B cell (primary cell): ENCODE measurements at regions not wholly inside any gene's neighbourhood (a gene's known extent, or its start where the extent isn't known, plus 50 kb on each side); places are given as distances from the start of the nearest gene placed in this dataset.

Source experiments
- ATAC-seq: fragments of 200-7000 bp; cut with Tn5 transposase; one replicate; pipeline ENCODE4 v1.10.0; 2021; ENCODE audit warnings: low read depth, mild to moderate bottlenecking, moderate number of reproducible peaks, moderate library complexity
- CTCF ChIA-PET: fragments of 350-600 bp; sonication (Branson Sonifier 250); formaldehyde crosslinking; loops from one replicate; lab custom pipeline; 2021; ENCODE audit warnings: antibody characterized with exemption, inconsistent platforms; lab: Charles Lee
- POLR2A ChIA-PET: fragments of 350-600 bp; sonication (Branson Sonifier 250); formaldehyde crosslinking; loops from one replicate; lab custom pipeline; 2021; ENCODE audit warnings: antibody characterized with exemption; lab: Charles Lee
- DNase-seq: peaks from one replicate; pipeline ENCODE4 v3.0.0; 2013
- H2AFZ ChIP-seq: 2 replicates; pipeline ENCODE4 v1.6.1; 2012; ENCODE audit warnings: mild to moderate bottlenecking, low read depth, low read length; ENCODE audit not compliant: insufficient read depth, poor library complexity, severe bottlenecking
- H3K27ac ChIP-seq, 2 donors: 1 replicate in 1 of 2; 2 replicates in 1 of 2; pipeline ENCODE4 v1.5.1; 2012 to 2013; ENCODE audit warnings: low read length in 2 of 2, mild to moderate bottlenecking in 2 of 2, moderate library complexity in 1 of 2
- H3K27me3 ChIP-seq, 4 experiments: fragments of 200-600 bp in 1 of 4; sonication (generic) in 1 of 4; replicated peaks in 1 of 4; 1 replicate in 2 of 4; 2 replicates in 2 of 4; pipeline versions ENCODE4 v1.6.1 to v1.7.0; 2013 to 2016; ENCODE audit warnings: low read length in 3 of 4, mild to moderate bottlenecking in 2 of 4, mixed read lengths in 1 of 4, moderate library complexity in 1 of 4; ENCODE audit not compliant: insufficient read depth in 4 of 4, control insufficient read depth in 3 of 4; ENCODE audit errors: control extremely low read depth in 1 of 4
- H3K36me3 ChIP-seq, 2 experiments: replicated peaks in 1 of 2; 1 replicate in 1 of 2; 2 replicates in 1 of 2; pipeline versions ENCODE4 v1.6.1 to v1.7.1; 2013; ENCODE audit warnings: low read length in 1 of 2; ENCODE audit not compliant: insufficient read depth in 2 of 2, control insufficient read depth in 1 of 2; ENCODE audit errors: control extremely low read depth in 1 of 2, extremely low read depth in 1 of 2
- H3K4me1 ChIP-seq, 2 donors: fragments of 200-600 bp in 1 of 2; sonication (generic) in 1 of 2; 1 replicate in 1 of 2; 2 replicates in 1 of 2; pipeline versions ENCODE4 v1.5.1 to v1.6.1; 2013 to 2017; ENCODE audit warnings: low read length in 2 of 2; ENCODE audit not compliant: control insufficient read depth in 2 of 2, insufficient read depth in 2 of 2
- H3K4me2 ChIP-seq: replicated peaks from 2 replicates; pipeline ENCODE3; 2012; ENCODE audit warnings: mild to moderate bottlenecking, low read depth, low read length; ENCODE audit not compliant: poor library complexity, severe bottlenecking
- H3K4me3 ChIP-seq, 5 experiments: fragments of 200-600 bp in 1 of 5; sonication (generic) in 1 of 5; 1 replicate in 3 of 5; 2 replicates in 2 of 5; pipeline versions ENCODE4 v1.5.1 to v1.7.0; 2011 to 2016; ENCODE audit warnings: low read length in 4 of 5, mild to moderate bottlenecking in 4 of 5, low read depth in 2 of 5, control low read depth in 1 of 5, moderate library complexity in 1 of 5; ENCODE audit not compliant: insufficient read depth in 1 of 5; ENCODE audit errors: control extremely low read depth in 1 of 5, extremely low read depth in 1 of 5
- H3K79me2 ChIP-seq: fragments of 200-600 bp; sonication (generic); one replicate; pipeline ENCODE4 v1.6.0; 2016; ENCODE audit warnings: low read length; ENCODE audit not compliant: control insufficient read depth, insufficient read depth
- H3K9ac ChIP-seq: fragments of 200-600 bp; sonication (generic); 2 replicates; pipeline ENCODE4 v1.6.1; 2017; ENCODE audit warnings: mild to moderate bottlenecking, low read length, moderate library complexity
- H3K9me3 ChIP-seq, 3 donors: one replicate each; pipeline versions ENCODE4 v1.6.1 to v1.7.1; 2013; ENCODE audit warnings: low read length in 2 of 3; ENCODE audit not compliant: control insufficient read depth in 2 of 3, insufficient read depth in 1 of 3; ENCODE audit errors: control extremely low read depth in 1 of 3
- H4K20me1 ChIP-seq: 2 replicates; pipeline ENCODE4 v1.6.0; 2012; ENCODE audit warnings: mild to moderate bottlenecking, low read length; ENCODE audit not compliant: insufficient read depth, control insufficient read depth, poor library complexity, severe bottlenecking
- H3K27ac Mint-ChIP-seq: one replicate; pipeline ENCODE4 v1.8.0; 2021; ENCODE audit warnings: mixed read lengths
- H3K27me3 Mint-ChIP-seq: one replicate; pipeline ENCODE4 v1.8.0; 2021; ENCODE audit warnings: mixed read lengths
- H3K4me1 Mint-ChIP-seq: one replicate; pipeline ENCODE4 v1.8.0; 2021; ENCODE audit warnings: mixed read lengths
- H3K4me3 Mint-ChIP-seq: one replicate; pipeline ENCODE4 v1.8.0; 2021; ENCODE audit warnings: mixed read lengths
- H3K9me3 Mint-ChIP-seq: one replicate; pipeline ENCODE4 v1.8.0; 2022; ENCODE audit warnings: mixed read lengths; ENCODE audit not compliant: insufficient read depth
- EZH2 ChIP-seq: IDR thresholded peaks from 2 replicates; pipeline ENCODE4 v1.6.1; 2012; ENCODE audit warnings: borderline replicate concordance, low read depth, mild to moderate bottlenecking, moderate library complexity, low read length; ENCODE audit not compliant: insufficient read depth, poor library complexity, severe bottlenecking
- WGBS: methylation state at CpG from one replicate; pipeline ENCODE4 v1.1.5; 2013; ENCODE audit warnings: missing lambda C conversion rate; ENCODE audit not compliant: insufficient coverage; 5-methylcytosine and 5-hydroxymethylcytosine counted together
- intact Hi-C: fragments of 100-400 bp; cut with micrococcal nuclease; formaldehyde crosslinking; loops from one replicate; pipeline ENCODE4 v1.10.0; 2022
- TF ChIP-seq, protein P1 (sequence below): fragments of 200-600 bp; IDR thresholded peaks from one replicate; pipeline ENCODE4 v1.8.0; 2022; ENCODE audit warnings: antibody characterized with exemption, mild to moderate bottlenecking

DNA sequence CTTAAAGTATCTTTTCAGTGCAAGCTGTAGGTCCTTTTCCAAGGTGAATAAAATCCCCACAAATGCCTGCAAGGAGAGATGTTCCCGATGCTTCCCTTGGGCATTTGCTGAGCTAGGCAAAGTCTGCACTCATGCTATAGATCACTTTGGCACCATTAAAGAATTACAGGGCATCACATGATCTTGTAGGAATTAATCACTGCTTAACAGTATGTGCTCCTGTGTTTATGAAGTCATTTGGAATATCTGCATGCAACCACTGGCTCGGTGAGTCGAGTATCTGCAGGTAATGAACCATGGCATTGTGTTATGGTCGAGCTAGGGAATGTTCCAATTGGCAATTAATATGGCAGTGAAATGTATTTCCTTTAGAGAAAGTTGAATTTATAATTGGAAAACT lies 615.1 kb downstream of the TLE1 start:
- Histone ChIP-seq H3K9me3 (no peaks in the 10 kb centered on the region), H3K4me1 (peaks cover 0 to 12% of the 10 kb centered on the region in 2 donors), H3K9ac (no peak overlapping the region), H2AFZ (no peak overlapping the region), H3K27me3 (no peaks in the 10 kb centered on the region), H3K4me2 (no peak overlapping the region), H3K4me3 (no peak overlapping the region), H3K27ac (no peak overlapping the region), H3K36me3 (no peaks in the 10 kb centered on the region), H4K20me1 (no peaks in the 10 kb centered on the region), H3K79me2 (no peaks in the 10 kb centered on the region)
- ChIA-PET POLR2A (no interaction called here), CTCF (no interaction called here)
- intact Hi-C loops: loop anchor here (10.0 kb wide), 1 partner anchor 61 kb away; no protein-coding TSS in a partner anchor
- no peak for ATAC-seq
- H3K4me1 Mint-ChIP-seq: peaks cover 13% of the 10 kb centered on the region
- H3K9me3 Mint-ChIP-seq: no peaks in the 10 kb centered on the region
- TF ChIP-seq, protein P1, sequence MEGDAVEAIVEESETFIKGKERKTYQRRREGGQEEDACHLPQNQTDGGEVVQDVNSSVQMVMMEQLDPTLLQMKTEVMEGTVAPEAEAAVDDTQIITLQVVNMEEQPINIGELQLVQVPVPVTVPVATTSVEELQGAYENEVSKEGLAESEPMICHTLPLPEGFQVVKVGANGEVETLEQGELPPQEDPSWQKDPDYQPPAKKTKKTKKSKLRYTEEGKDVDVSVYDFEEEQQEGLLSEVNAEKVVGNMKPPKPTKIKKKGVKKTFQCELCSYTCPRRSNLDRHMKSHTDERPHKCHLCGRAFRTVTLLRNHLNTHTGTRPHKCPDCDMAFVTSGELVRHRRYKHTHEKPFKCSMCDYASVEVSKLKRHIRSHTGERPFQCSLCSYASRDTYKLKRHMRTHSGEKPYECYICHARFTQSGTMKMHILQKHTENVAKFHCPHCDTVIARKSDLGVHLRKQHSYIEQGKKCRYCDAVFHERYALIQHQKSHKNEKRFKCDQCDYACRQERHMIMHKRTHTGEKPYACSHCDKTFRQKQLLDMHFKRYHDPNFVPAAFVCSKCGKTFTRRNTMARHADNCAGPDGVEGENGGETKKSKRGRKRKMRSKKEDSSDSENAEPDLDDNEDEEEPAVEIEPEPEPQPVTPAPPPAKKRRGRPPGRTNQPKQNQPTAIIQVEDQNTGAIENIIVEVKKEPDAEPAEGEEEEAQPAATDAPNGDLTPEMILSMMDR: no peak
- TF ChIP-seq EZH2: no peak
- H3K27ac Mint-ChIP-seq: no peak overlapping the region
- no peak for DNase-seq
- WGBS: 96% methylated on average over 4 of the region's 4 CpGs
- H3K27me3 Mint-ChIP-seq: no peaks in the 10 kb centered on the region
- no peak overlapping the region for H3K4me3 Mint-ChIP-seq

DNA sequence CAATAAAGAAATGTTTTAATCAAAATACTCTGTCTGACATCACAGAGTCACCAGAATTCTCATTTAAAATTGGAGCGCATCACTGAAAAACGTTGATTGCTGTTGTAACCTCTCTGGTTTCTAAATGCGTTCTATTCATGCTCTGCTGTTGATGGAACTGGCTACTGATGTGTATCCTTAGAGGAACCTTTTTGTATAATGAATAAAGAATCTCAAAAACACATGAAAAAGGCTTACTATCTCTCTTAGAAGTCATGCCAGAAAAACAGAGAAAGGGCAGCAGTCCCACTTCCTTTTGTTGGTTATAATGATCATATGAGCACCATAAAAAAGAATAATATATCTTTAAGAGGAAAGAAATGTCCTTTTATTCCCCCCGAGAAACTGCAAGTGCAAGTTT lies 615.5 kb downstream of the TLE1 start:
- intact Hi-C loops: loop anchor here (10.0 kb wide), 1 partner anchor 61 kb away; no protein-coding TSS in a partner anchor
- Histone ChIP-seq H3K27ac (no peak overlapping the region), H2AFZ (no peak overlapping the region), H3K79me2 (no peaks in the 10 kb centered on the region), H3K4me3 (no peak overlapping the region), H3K4me2 (no peak overlapping the region), H4K20me1 (no peaks in the 10 kb centered on the region), H3K27me3 (no peaks in the 10 kb centered on the region), H3K9ac (no peak overlapping the region), H3K9me3 (no peaks in the 10 kb centered on the region), H3K36me3 (no peaks in the 10 kb centered on the region), H3K4me1 (peaks cover 0 to 12% of the 10 kb centered on the region in 2 donors)
- TF ChIP-seq, protein P1: no peak
- no peak for TF ChIP-seq EZH2
- H3K4me1 Mint-ChIP-seq: peaks cover 13% of the 10 kb centered on the region
- H3K27me3 Mint-ChIP-seq: no peaks in the 10 kb centered on the region
- no peak overlapping the region for H3K4me3 Mint-ChIP-seq
- no peak overlapping the region for H3K27ac Mint-ChIP-seq
- no peaks in the 10 kb centered on the region for H3K9me3 Mint-ChIP-seq
- POLR2A ChIA-PET: no interaction called here
- WGBS: 80% methylated on average over 4 of the region's 4 CpGs
- CTCF ChIA-PET: no interaction called here
- DNase-seq: no peak
- no peak for ATAC-seq
